GM04504 (cell line): ENCODE measurements at regions not wholly inside any gene's neighbourhood (a gene's known extent, or its start where the extent isn't known, plus 50 kb on each side); places are given as distances from the start of the nearest gene placed in this dataset.

Experiments
- DNase-seq: peaks from one replicate; pipeline ENCODE4 v3.0.0-alpha.2; 2012; ENCODE audit warnings: low read depth

GRCh38 chr16:9525037-9525436, 433.6 kb downstream of the HAPSTR1 start:
- DNase-seq: no peak

- no peak for DNase-seq
Observed at GRCh38 chr16:9526791-9527190, 435.3 kb downstream of the HAPSTR1 start.

GRCh38 chr16:9527976-9528375, 436.5 kb downstream of the HAPSTR1 start:
- DNase-seq: no peak

GRCh38 chr16:9528511-9529079, 437.2 kb downstream of the HAPSTR1 start:
- no peak for DNase-seq

GRCh38 chr16:9533042-9533441, 441.6 kb downstream of the HAPSTR1 start:
- DNase-seq: no peak

- no peak for DNase-seq
Observed at GRCh38 chr16:9534759-9535158, 443.3 kb downstream of the HAPSTR1 start.

- no peak for DNase-seq
Observed at GRCh38 chr16:9536905-9537304, 445.5 kb downstream of the HAPSTR1 start.

- DNase-seq: no peak
Observed at GRCh38 chr16:9539346-9539745, 447.9 kb downstream of the HAPSTR1 start.

- no peak for DNase-seq
Observed at GRCh38 chr16:9541723-9542122, 450.3 kb downstream of the HAPSTR1 start.

GRCh38 chr16:9542165-9542755, 450.8 kb downstream of the HAPSTR1 start:
- no peak for DNase-seq

GRCh38 chr16:9545522-9546437, 454.3 kb downstream of the HAPSTR1 start:
- DNase-seq: no peak

GRCh38 chr16:9546438-9546786, 455.0 kb downstream of the HAPSTR1 start:
- DNase-seq: no peak

GRCh38 chr16:9549487-9549886, 458.0 kb downstream of the HAPSTR1 start:
- DNase-seq: no peak

- no peak for DNase-seq
Observed at GRCh38 chr16:9555051-9555450, 463.6 kb downstream of the HAPSTR1 start.

- DNase-seq: no peak
Observed at GRCh38 chr16:9556949-9557665, 465.7 kb downstream of the HAPSTR1 start.

GRCh38 chr16:9557713-9558112, 466.3 kb downstream of the HAPSTR1 start:
- no peak for DNase-seq

GRCh38 chr16:9566099-9566498, 474.7 kb downstream of the HAPSTR1 start:
- no peak for DNase-seq

GRCh38 chr16:9567666-9568065, 476.2 kb downstream of the HAPSTR1 start:
- DNase-seq: no peak

GRCh38 chr16:9568261-9568660, 476.8 kb downstream of the HAPSTR1 start:
- DNase-seq: no peak

- DNase-seq: no peak
Observed at GRCh38 chr16:9570521-9570920, 479.1 kb downstream of the HAPSTR1 start.

- DNase-seq: no peak
Observed at GRCh38 chr16:9578459-9578858, 487.0 kb downstream of the HAPSTR1 start.

- no peak for DNase-seq
Observed at GRCh38 chr16:9580025-9580424, 488.6 kb downstream of the HAPSTR1 start.

- no peak for DNase-seq
Observed at GRCh38 chr16:9593440-9593839, 502.0 kb downstream of the HAPSTR1 start.
